SK-N-SH (cell line): ENCODE measurements at regions not wholly inside any gene's neighbourhood (a gene's known extent, or its start where the extent isn't known, plus 50 kb on each side); places are given as distances from the start of the nearest gene placed in this dataset.

Source experiments
- CHD2 ChIP-seq: fragments of 150-350 bp; IDR thresholded peaks from 2 replicates; pipeline ENCODE4 v1.6.1; 2018; ENCODE audit warnings: low read length; ENCODE audit not compliant: partially characterized antibody
- NRF1 ChIP-seq: IDR thresholded peaks from 2 replicates; pipeline ENCODE4 v1.6.1; 2012; ENCODE audit warnings: low read depth, mild to moderate bottlenecking, low read length
- SMC3 ChIP-seq: IDR thresholded peaks from 2 replicates; pipeline ENCODE4 v1.6.1; 2012; ENCODE audit warnings: low read depth, low read length, improper control_type of control experiment
- YY1 ChIP-seq: IDR thresholded peaks from 2 replicates; pipeline ENCODE4 v1.4.0; 2012; ENCODE audit warnings: low read depth, mild to moderate bottlenecking
- TF ChIP-seq, protein P1 (sequence below): IDR thresholded peaks from 2 replicates; pipeline ENCODE4 v1.6.1; 2012; ENCODE audit warnings: mild to moderate bottlenecking, low read depth, low read length, moderate library complexity
- TF ChIP-seq, protein P2 (sequence below): IDR thresholded peaks from 2 replicates; pipeline ENCODE4 v1.4.0; 2012; ENCODE audit warnings: low read depth, borderline replicate concordance
- TF ChIP-seq, protein P3 (sequence below): IDR thresholded peaks from 2 replicates; pipeline ENCODE4 v1.4.0; 2012; ENCODE audit warnings: low read depth

DNA sequence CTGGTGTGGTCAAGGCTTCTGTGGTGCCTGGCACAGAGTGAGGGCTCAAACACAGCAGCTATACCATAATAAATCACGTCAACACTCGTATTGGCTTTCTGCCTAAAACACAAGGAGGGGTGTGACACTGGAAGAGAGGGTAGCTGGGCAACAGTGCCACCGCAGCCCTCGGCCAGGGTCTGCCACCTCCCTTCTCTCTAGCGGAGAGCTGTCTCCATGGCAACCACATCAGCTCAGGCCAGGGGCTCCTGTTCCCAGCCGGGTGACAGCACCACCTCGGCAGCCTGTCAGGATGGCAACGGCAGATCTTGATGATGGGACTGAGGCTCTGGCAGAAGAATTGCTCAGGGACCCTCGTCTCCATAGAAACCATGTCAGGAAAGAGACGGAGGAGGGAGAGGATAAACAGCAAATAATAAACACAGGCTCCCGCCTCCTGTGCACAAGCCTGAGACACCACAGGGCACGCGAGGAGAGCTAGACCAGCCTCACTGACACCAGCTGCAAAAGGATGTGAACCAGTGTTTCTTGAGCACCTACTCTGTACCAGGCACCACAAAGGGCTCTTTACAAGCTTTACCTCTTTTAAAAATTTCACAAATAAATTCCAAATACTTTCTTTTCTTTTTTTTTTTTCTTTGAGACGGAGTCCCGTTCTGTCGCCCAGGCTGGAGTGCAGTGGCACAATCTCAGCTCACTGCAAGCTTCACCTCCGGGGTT, 50.4 kb upstream of the TLDC2 start (continued):
- TF ChIP-seq, protein P1, sequence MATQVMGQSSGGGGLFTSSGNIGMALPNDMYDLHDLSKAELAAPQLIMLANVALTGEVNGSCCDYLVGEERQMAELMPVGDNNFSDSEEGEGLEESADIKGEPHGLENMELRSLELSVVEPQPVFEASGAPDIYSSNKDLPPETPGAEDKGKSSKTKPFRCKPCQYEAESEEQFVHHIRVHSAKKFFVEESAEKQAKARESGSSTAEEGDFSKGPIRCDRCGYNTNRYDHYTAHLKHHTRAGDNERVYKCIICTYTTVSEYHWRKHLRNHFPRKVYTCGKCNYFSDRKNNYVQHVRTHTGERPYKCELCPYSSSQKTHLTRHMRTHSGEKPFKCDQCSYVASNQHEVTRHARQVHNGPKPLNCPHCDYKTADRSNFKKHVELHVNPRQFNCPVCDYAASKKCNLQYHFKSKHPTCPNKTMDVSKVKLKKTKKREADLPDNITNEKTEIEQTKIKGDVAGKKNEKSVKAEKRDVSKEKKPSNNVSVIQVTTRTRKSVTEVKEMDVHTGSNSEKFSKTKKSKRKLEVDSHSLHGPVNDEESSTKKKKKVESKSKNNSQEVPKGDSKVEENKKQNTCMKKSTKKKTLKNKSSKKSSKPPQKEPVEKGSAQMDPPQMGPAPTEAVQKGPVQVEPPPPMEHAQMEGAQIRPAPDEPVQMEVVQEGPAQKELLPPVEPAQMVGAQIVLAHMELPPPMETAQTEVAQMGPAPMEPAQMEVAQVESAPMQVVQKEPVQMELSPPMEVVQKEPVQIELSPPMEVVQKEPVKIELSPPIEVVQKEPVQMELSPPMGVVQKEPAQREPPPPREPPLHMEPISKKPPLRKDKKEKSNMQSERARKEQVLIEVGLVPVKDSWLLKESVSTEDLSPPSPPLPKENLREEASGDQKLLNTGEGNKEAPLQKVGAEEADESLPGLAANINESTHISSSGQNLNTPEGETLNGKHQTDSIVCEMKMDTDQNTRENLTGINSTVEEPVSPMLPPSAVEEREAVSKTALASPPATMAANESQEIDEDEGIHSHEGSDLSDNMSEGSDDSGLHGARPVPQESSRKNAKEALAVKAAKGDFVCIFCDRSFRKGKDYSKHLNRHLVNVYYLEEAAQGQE, result no peak
- TF ChIP-seq, protein P2, sequence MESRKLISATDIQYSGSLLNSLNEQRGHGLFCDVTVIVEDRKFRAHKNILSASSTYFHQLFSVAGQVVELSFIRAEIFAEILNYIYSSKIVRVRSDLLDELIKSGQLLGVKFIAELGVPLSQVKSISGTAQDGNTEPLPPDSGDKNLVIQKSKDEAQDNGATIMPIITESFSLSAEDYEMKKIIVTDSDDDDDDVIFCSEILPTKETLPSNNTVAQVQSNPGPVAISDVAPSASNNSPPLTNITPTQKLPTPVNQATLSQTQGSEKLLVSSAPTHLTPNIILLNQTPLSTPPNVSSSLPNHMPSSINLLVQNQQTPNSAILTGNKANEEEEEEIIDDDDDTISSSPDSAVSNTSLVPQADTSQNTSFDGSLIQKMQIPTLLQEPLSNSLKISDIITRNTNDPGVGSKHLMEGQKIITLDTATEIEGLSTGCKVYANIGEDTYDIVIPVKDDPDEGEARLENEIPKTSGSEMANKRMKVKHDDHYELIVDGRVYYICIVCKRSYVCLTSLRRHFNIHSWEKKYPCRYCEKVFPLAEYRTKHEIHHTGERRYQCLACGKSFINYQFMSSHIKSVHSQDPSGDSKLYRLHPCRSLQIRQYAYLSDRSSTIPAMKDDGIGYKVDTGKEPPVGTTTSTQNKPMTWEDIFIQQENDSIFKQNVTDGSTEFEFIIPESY, result no peak
- no peak for TF ChIP-seq YY1
- TF ChIP-seq, protein P3, sequence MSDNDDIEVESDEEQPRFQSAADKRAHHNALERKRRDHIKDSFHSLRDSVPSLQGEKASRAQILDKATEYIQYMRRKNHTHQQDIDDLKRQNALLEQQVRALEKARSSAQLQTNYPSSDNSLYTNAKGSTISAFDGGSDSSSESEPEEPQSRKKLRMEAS, result no peak
- TF ChIP-seq SMC3, result no peak
- no peak for TF ChIP-seq CHD2
- no peak for TF ChIP-seq NRF1
